ENCODE measurements at regions not wholly inside any gene's neighbourhood (a gene's known extent, or its start where the extent isn't known, plus 50 kb on each side); places are given as distances from the start of the nearest gene placed in this dataset.

GRCh38 chr10:128912568-128913311, 554.3 kb upstream of the MGMT start:
- no peak for DNase-seq (ENCODE audit: extremely low read depth in 1 of 4, low spot score in 3 of 4)
- Histone ChIP-seq H3K4me3 (no peak overlapping the region), H3K9ac (ENCODE audit: insufficient read depth in 1 of 2, low read depth in 2 of 2, low read length in 2 of 2) (no peak overlapping the region), H3K4me2 (ENCODE audit: insufficient read depth, low read length) (no peak overlapping the region), H3K79me2 (ENCODE audit: control insufficient read depth, insufficient read depth, low read length) (no peaks in the 10 kb centered on the region), H2AFZ (ENCODE audit: low read depth, low read length) (no peak overlapping the region), H3K27me3 (ENCODE audit: control insufficient read depth in 2 of 2, insufficient read depth in 2 of 2, low read length in 2 of 2) (peaks cover 3 to 23% of the 10 kb centered on the region in 2 experiments; a peak in 3 of 5 replicates), H3K9me1 (ENCODE audit: control insufficient read depth, insufficient read depth, low read length) (no peaks in the 10 kb centered on the region), H4K20me1 (replicated peaks; ENCODE audit: control insufficient read depth, insufficient read depth, low read length) (no peaks in the 10 kb centered on the region), H3K4me1 (replicated peaks in 1 of 2; ENCODE audit: control insufficient read depth in 2 of 2, insufficient read depth in 2 of 2, low read length in 2 of 2) (no peaks in the 10 kb centered on the region), H3K27ac (ENCODE audit: extremely low read depth, low read depth, low read length) (no peak overlapping the region), H3K9me3 (replicated peaks; ENCODE audit: control insufficient read depth, insufficient read depth, low read depth, low read length) (no peaks in the 10 kb centered on the region), H3K36me3 (ENCODE audit: control insufficient read depth, insufficient read depth, low read length) (no peaks in the 10 kb centered on the region)
- WGBS (ENCODE audit: insufficient coverage, low coverage, missing lambda C conversion rate) = 0% methylated on average over 5 of the region's 6 CpGs
- no peak for ATAC-seq
- in situ Hi-C loops (cut with MboI) = no loop called here
- no peak for FAIRE-seq
- TF ChIP-seq RFX1 (IDR thresholded peaks at IDR 0.05) = peak; percentile 50
- TF ChIP-seq GATA2 (CRISPR knock-in tag; IDR thresholded peaks at IDR 0.05) = no peak
- intact Hi-C loops (cut with micrococcal nuclease) = no loop called here
- ChIA-PET POLR2A (no interaction called here), CTCF (ENCODE audit: low intra/inter-chr PET ratio) (no interaction called here)
- no TSS peak for BruUV-seq (replicated peaks)

- no TSS peak for BruUV-seq (replicated peaks)
- TF ChIP-seq JUNB (CRISPR knock-in tag; conservative IDR thresholded peaks at IDR 0.05) (no peak), RFX5 (IDR thresholded peaks at IDR 0.05; ENCODE audit: low read depth, low read length) (no peak), ZBTB1 (CRISPR knock-in tag; IDR thresholded peaks at IDR 0.05; ENCODE audit: borderline replicate concordance, low read depth) (no peak), ZNF184 (CRISPR knock-in tag; IDR thresholded peaks at IDR 0.05) (no peak), U2AF1 (optimal IDR thresholded peaks at IDR 0.05; ENCODE audit: low read depth, low read length) (no peak), LARP7 (IDR thresholded peaks at IDR 0.05) (no peak), SNAPC5 (CRISPR knock-in tag; IDR thresholded peaks at IDR 0.05) (no peak), HEY1 (CRISPR knock-in tag; IDR thresholded peaks at IDR 0.05; ENCODE audit: borderline replicate concordance) (no peak), NR3C1 (CRISPR knock-in tag; IDR thresholded peaks at IDR 0.05) (no peak), GTF2B (IDR thresholded peaks at IDR 0.05; ENCODE audit: extremely low read depth, insufficient read length) (no peak), ZNF165 (CRISPR knock-in tag; IDR thresholded peaks at IDR 0.05; ENCODE audit: borderline replicate concordance) (no peak), MCM3 (IDR thresholded peaks at IDR 0.05) (no peak), MECOM (CRISPR knock-in tag; IDR thresholded peaks at IDR 0.05) (no peak), SIRT6 (IDR thresholded peaks at IDR 0.05; ENCODE audit: low read depth, low read length) (no peak)
Observed at GRCh38 chr10:128914681-128915080, 552.4 kb upstream of the MGMT start.

More at GRCh38 chr10:128914681-128915080, 552.4 kb upstream of the MGMT start:
- Histone ChIP-seq H3K4me1 (replicated peaks in 1 of 2; ENCODE audit: control insufficient read depth in 2 of 2, insufficient read depth in 2 of 2, low read length in 2 of 2) (no peaks in the 10 kb centered on the region), H4K20me1 (replicated peaks; ENCODE audit: control insufficient read depth, insufficient read depth, low read length) (no peaks in the 10 kb centered on the region), H3K4me2 (ENCODE audit: insufficient read depth, low read length) (no peak overlapping the region), H3K27ac (ENCODE audit: extremely low read depth, low read depth, low read length) (no peak overlapping the region), H3K4me3 (no peak overlapping the region), H3K27me3 (ENCODE audit: control insufficient read depth in 2 of 2, insufficient read depth in 2 of 2, low read length in 2 of 2) (peaks cover 3 to 15% of the 10 kb centered on the region in 2 experiments; a peak in 3 of 5 replicates), H2AFZ (ENCODE audit: low read depth, low read length) (no peak overlapping the region), H3K9me3 (replicated peaks; ENCODE audit: control insufficient read depth, insufficient read depth, low read depth, low read length) (no peaks in the 10 kb centered on the region), H3K9me1 (ENCODE audit: control insufficient read depth, insufficient read depth, low read length) (no peaks in the 10 kb centered on the region), H3K36me3 (ENCODE audit: control insufficient read depth, insufficient read depth, low read length) (no peaks in the 10 kb centered on the region), H3K79me2 (ENCODE audit: control insufficient read depth, insufficient read depth, low read length) (no peaks in the 10 kb centered on the region), H3K9ac (ENCODE audit: insufficient read depth in 1 of 2, low read depth in 2 of 2, low read length in 2 of 2) (no peak overlapping the region)
- ATAC-seq = no peak
- no peak for FAIRE-seq
- DNase-seq (ENCODE audit: extremely low read depth in 1 of 4, low spot score in 3 of 4) = no peak
- in situ Hi-C loops (cut with MboI) = no loop called here
- intact Hi-C loops (cut with micrococcal nuclease) = no loop called here
- POLR2A ChIA-PET = no interaction called here
- CTCF ChIA-PET (ENCODE audit: low intra/inter-chr PET ratio) = no interaction called here
- WGBS (ENCODE audit: insufficient coverage, low coverage, missing lambda C conversion rate) = 0% methylated on average over 9 of the region's 9 CpGs

All from K562 (cell line).